SK-N-SH treated with all-trans-retinoic acid at 6 μM for 48 hours (cell line): ENCODE measurements at regions not wholly inside any gene's neighbourhood (a gene's known extent, or its start where the extent isn't known, plus 50 kb on each side); places are given as distances from the start of the nearest gene placed in this dataset.

ENCODE experiments used
- ISL1 ChIP-seq: fragments of 250-450 bp; sonication (Bioruptor Pico); IDR thresholded peaks from 2 replicates; pipeline ENCODE4 v2.1.2; 2022; ENCODE audit warnings: mild to moderate bottlenecking, moderate library complexity
- ZFP3 ChIP-seq: fragments of 250-450 bp; sonication (Bioruptor Pico); IDR thresholded peaks from 2 replicates; pipeline ENCODE4 v1.5.0; 2020; ENCODE audit warnings: mild to moderate bottlenecking, moderate library complexity
- ZFP30 ChIP-seq: fragments of 450-650 bp; formaldehyde crosslinking; IDR thresholded peaks from 2 replicates; pipeline ENCODE4 v1.5.0; 2022; ENCODE audit warnings: mild to moderate bottlenecking, moderate library complexity

- no peak for TF ChIP-seq ISL1 (CRISPR knock-in tag)
- no peak for TF ChIP-seq ZFP30 (CRISPR knock-in tag)
- TF ChIP-seq ZFP3 (CRISPR knock-in tag) = no peak
These were observed 160.2 kb upstream of the STXBP5 start for GRCh38 chr6:147043994-147044477.
